C4-2B (cell line): ENCODE measurements at regions not wholly inside any gene's neighbourhood (a gene's known extent, or its start where the extent isn't known, plus 50 kb on each side); places are given as distances from the start of the nearest gene placed in this dataset.
"Not testable (repeated sequence)": the region's sequence is repeated elsewhere in the genome, so short reads cannot be mapped to it uniquely, and the experiment has no call there.

Experiments
- H3K27ac ChIP-seq: fragments of 450-650 bp; 2 replicates; pipeline ENCODE4 v1.5.1; 2017
- ZFX ChIP-seq: fragments of 450-650 bp; IDR thresholded peaks from 2 replicates; pipeline ENCODE4 v1.6.1; 2017
- TF ChIP-seq, protein P1 (sequence below): fragments of 450-650 bp; conservative IDR thresholded peaks from 2 replicates; pipeline ENCODE4 v1.5.1; 2017; ENCODE audit warnings: mild to moderate bottlenecking

DNA sequence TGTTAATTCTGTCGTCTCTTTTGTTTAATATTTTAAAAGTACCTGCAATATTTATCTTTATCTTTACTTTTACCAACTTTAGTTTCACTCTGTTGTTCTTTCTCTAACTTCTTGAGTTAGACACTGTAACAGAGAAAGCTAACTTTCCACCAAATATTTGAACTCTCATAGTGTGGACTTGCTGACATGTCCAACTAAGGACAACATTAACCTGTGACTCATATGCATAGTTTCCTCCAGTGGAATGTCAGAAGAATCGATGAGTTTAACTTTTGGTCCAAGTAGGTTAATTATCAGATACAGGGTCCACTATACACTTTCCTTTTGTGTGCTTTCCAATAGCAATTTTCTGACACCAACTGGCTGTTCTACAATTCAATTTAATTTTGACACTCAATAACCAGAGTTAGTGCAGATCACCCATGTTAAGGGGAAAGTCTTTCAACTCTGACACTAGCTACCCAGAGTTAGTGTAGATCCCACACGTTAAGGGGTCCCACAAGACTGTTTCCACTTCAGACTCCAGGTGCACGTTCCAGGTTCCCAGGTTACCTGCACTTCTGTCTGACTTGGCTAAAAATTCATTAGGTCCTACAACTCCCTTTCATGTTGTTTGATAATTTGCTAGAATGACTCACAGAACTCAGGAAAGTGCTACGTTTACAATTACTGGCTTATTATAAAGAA is 559.0 kb upstream of the AMOT start:
- no peak overlapping the region for H3K27ac ChIP-seq
- TF ChIP-seq, protein P1, sequence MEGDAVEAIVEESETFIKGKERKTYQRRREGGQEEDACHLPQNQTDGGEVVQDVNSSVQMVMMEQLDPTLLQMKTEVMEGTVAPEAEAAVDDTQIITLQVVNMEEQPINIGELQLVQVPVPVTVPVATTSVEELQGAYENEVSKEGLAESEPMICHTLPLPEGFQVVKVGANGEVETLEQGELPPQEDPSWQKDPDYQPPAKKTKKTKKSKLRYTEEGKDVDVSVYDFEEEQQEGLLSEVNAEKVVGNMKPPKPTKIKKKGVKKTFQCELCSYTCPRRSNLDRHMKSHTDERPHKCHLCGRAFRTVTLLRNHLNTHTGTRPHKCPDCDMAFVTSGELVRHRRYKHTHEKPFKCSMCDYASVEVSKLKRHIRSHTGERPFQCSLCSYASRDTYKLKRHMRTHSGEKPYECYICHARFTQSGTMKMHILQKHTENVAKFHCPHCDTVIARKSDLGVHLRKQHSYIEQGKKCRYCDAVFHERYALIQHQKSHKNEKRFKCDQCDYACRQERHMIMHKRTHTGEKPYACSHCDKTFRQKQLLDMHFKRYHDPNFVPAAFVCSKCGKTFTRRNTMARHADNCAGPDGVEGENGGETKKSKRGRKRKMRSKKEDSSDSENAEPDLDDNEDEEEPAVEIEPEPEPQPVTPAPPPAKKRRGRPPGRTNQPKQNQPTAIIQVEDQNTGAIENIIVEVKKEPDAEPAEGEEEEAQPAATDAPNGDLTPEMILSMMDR = no peak
- TF ChIP-seq ZFX = no peak

DNA sequence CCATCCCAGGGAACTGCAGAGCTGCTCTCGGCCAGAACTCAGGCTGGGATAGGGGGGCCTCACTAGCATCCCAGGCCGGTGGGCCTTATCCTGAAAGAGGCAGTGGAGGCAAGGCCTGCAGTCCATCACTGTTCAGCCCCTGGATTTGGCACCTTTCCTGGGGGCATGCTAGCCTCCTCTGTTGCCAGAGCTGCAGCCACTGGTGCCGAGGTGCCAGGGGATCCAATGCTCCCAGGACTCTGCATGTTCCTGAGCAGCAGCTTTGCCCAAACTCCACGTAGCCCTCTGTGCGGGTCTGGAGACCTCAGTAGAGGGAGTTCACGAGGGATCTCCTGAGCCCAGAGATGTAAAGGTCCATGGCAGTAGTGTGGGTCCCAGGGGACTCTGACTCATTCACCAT is 551.7 kb upstream of the AMOT start:
- no peak overlapping the region for H3K27ac ChIP-seq
- TF ChIP-seq, protein P1 = no peak
- TF ChIP-seq ZFX = no peak

DNA sequence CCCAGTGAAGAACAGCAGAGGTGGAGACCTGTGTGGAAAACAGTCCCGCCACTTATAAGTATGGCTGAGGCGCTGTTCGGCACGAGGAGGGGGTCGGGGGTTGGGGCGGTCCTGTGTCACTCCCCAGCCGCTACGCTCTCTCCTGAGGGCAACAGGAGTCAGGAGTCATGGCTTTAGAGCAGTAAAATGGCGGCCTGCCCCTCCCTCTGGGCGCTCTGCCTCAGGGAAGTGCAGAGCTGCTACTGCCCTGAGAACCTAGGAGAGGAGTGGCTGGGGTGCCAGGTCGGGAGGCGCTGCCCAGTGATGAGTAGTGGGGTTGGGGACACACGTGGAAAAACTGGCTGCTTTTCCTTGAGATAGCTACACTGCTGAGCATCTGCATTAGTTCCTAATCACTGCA is 551.2 kb upstream of the AMOT start:
- H3K27ac ChIP-seq = no peak overlapping the region
- TF ChIP-seq ZFX = no peak
- TF ChIP-seq, protein P1 = no peak

DNA sequence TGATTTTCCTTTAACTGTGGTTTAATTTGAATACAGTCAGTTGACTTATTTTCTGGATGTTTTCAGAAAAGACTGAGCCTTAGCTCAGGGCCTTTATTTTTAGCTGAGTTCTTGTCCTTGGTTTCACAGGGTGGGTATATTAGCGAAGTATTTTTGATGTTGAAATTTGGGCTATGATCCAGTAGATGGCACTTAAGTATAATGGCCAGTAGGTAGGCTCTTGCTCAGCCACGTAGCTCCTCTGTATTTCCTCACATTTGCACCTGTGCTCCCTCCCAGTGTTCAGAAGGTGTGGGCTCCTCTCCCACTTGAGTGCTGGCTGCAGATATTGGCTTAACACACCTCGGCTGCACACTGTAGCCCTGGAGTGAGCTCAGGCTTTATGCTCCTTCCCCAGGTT is 549.9 kb upstream of the AMOT start:
- H3K27ac ChIP-seq = no peak overlapping the region
- no peak for TF ChIP-seq ZFX
- TF ChIP-seq, protein P1 = no peak

DNA sequence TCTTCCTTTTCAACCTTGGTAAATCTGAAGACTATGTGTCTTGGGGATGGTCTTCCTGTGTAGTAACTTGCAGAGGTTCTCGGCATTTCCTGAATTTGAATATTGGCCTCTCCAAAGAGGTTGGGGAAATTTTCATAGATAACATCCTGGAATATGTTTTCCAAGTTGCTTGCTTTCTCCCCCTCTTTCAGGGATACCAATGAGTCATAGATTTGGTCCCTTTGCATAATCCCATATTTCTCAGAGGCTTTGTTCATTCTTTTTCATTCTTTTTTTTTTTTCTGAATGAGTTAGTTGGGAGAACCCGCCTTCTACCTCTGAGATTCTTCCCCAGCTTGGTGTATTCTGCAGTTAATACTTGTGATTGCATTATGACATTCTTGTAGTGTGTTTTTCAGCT is 549.2 kb upstream of the AMOT start:
- no peak for TF ChIP-seq ZFX
- TF ChIP-seq, protein P1 = no peak
- no peak overlapping the region for H3K27ac ChIP-seq

DNA sequence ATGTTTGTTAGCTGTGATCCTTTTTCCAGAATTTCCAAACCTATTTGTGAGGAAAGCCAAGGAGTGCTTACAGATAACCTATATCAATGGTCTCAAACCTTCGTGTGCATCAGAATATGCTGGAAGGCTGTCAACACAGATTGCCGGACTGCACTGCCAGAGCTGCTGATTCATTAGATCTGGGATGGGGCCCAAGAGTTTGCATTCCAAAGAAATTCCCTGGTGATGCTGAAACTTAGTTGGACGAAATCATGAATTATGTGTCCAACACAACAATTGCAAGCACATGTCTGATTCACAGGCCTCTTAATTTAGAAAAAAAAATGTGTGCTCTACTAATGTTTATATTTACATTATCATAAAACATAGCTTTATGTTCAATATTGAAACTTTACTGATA is 544.0 kb upstream of the AMOT start:
- no peak overlapping the region for H3K27ac ChIP-seq
- TF ChIP-seq, protein P1 = no peak
- TF ChIP-seq ZFX = no peak

DNA sequence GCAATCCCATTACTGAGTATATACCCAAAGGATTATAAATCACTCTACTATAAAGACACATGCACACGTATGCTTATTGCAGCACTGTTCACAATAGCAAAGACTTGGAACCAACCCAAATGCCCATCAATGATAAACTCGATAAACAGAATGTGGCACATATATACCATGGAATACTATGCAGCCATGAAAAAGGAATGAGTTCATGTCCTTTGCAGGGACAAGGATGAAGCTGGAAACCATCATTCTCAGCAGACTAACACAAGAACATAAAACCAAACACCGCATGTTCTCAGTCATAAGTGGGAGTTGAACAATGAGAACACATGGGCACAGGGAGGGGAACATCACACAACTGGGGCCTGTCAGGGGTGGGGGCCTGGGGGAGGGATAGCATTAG is 532.8 kb upstream of the AMOT start:
- not testable (repeated sequence) for H3K27ac ChIP-seq

DNA sequence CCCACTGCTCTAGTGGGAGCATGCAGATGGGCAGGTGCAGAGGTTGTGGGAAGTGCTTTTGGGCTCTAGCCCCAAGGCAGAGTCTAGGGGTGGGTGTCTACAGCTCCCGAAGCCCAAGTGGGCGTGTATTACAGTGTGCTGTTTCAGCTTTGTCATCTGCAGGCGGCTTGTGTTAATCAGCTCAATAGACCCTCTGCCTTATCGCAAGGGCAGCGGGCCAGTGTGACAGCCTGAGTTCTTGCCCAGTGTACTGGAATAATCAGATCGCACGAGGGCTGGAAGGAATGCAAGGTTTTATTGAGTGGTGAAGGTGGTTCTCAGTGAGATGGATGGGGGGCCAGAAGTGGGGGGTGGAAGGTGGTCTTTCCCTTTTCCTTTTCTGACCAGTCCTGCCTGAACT is 529.4 kb upstream of the AMOT start:
- TF ChIP-seq, protein P1 = no peak
- TF ChIP-seq ZFX = no peak
- no peak overlapping the region for H3K27ac ChIP-seq
